OCI-LY3 (cell line): ENCODE measurements at regions not wholly inside any gene's neighbourhood (a gene's known extent, or its start where the extent isn't known, plus 50 kb on each side); places are given as distances from the start of the nearest gene placed in this dataset.

Experiments
- EZH2phosphoT487 ChIP-seq: fragments of 200-600 bp; shearing (Covaris generic); IDR thresholded peaks from 2 replicates; pipeline ENCODE4 v1.6.1; 2018; ENCODE audit warnings: antibody characterized with exemption, mixed run types, low read depth
- TF ChIP-seq, protein P1 (sequence below): fragments of 200-600, 300-600 bp; sonication (generic); IDR thresholded peaks from 2 replicates; pipeline ENCODE4 v1.5.1; 2014; ENCODE audit warnings: antibody characterized with exemption, low read length, low read depth

DNA sequence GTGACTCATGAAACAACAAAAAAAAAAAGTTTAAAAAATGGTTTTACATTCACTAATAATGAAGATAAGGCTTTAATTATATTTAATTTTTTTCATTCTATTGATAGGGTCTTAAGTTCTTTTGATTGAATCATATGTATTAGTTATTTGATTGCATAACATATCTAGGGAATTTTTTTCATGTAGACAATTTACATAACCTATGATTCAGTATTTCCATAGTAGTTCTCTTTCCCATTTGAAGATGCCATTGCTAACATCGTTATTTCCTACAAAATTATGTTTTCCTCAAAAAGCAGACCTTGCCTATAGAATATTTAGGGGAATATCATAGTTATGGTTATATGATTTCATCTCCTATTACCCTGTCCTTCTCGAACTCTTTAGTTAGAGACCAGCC, 463.4 kb downstream of the TFAP2B start:
- TF ChIP-seq, protein P1, sequence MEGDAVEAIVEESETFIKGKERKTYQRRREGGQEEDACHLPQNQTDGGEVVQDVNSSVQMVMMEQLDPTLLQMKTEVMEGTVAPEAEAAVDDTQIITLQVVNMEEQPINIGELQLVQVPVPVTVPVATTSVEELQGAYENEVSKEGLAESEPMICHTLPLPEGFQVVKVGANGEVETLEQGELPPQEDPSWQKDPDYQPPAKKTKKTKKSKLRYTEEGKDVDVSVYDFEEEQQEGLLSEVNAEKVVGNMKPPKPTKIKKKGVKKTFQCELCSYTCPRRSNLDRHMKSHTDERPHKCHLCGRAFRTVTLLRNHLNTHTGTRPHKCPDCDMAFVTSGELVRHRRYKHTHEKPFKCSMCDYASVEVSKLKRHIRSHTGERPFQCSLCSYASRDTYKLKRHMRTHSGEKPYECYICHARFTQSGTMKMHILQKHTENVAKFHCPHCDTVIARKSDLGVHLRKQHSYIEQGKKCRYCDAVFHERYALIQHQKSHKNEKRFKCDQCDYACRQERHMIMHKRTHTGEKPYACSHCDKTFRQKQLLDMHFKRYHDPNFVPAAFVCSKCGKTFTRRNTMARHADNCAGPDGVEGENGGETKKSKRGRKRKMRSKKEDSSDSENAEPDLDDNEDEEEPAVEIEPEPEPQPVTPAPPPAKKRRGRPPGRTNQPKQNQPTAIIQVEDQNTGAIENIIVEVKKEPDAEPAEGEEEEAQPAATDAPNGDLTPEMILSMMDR, result no peak
- TF ChIP-seq EZH2phosphoT487, result no peak
